Ovary (tissue), 3 donors: ENCODE measurements at regions not wholly inside any gene's neighbourhood (a gene's known extent, or its start where the extent isn't known, plus 50 kb on each side); places are given as distances from the start of the nearest gene placed in this dataset.

Source experiments
- POLR2A ChIP-seq: fragments of 450-650 bp; IDR thresholded peaks from one replicate; pipeline ENCODE4 v1.6.1; 2017; ENCODE audit warnings: antibody characterized with exemption, mild to moderate bottlenecking, moderate library complexity
- TF ChIP-seq, protein P1 (sequence below), 3 donors: fragments of 450-650 bp in 2 of 3; fragments of 200-600 bp in 1 of 3; IDR thresholded peaks; one replicate each; pipeline versions ENCODE4 v1.5.1 to v1.8.0; 2016 to 2022; ENCODE audit warnings: antibody characterized with exemption in 3 of 3, mild to moderate bottlenecking in 1 of 3
- donor health status: DM: no; HTN: no; CAD: no.

DNA sequence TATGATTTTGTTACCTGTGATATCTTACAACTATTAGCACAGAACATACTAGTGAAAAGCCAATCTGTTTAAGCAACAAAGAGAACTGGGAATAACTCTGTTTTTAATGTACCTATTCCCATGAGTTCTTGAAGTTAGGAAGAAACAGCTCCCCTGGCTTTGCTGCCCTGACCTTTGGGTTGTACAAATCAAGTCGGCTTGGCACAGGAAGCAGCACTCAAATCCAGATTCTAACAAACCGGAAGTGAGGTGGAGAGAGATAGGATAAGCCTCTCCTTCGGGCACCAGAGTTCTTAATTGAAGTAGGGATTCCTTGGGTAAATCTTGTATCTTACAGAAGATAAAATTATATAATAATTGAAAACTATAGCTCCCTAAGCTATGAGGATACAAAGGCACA lies 144.8 kb upstream of the CPEB2 start:
- TF ChIP-seq POLR2A, result no peak
- TF ChIP-seq, protein P1, sequence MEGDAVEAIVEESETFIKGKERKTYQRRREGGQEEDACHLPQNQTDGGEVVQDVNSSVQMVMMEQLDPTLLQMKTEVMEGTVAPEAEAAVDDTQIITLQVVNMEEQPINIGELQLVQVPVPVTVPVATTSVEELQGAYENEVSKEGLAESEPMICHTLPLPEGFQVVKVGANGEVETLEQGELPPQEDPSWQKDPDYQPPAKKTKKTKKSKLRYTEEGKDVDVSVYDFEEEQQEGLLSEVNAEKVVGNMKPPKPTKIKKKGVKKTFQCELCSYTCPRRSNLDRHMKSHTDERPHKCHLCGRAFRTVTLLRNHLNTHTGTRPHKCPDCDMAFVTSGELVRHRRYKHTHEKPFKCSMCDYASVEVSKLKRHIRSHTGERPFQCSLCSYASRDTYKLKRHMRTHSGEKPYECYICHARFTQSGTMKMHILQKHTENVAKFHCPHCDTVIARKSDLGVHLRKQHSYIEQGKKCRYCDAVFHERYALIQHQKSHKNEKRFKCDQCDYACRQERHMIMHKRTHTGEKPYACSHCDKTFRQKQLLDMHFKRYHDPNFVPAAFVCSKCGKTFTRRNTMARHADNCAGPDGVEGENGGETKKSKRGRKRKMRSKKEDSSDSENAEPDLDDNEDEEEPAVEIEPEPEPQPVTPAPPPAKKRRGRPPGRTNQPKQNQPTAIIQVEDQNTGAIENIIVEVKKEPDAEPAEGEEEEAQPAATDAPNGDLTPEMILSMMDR (IDR thresholded peaks at IDR 0.05), result no peak
